SK-N-SH (cell line): ENCODE measurements at regions not wholly inside any gene's neighbourhood (a gene's known extent, or its start where the extent isn't known, plus 50 kb on each side); places are given as distances from the start of the nearest gene placed in this dataset.

Source experiments
- CTCF ChIA-PET: fragments of 300-600, 350-600 bp; formaldehyde crosslinking; extraction: SDS; loops from one replicate; lab custom pipeline; 2021; lab: Yijun Ruan, JAX
- POLR2A ChIA-PET: fragments of 350-600 bp; sonication (Branson Sonifier 250); formaldehyde crosslinking; extraction: SDS; loops from one replicate; lab custom pipeline; 2020; ENCODE audit warnings: antibody characterized with exemption, inconsistent platforms; lab: Yijun Ruan, JAX
- DNase-seq: peaks from one replicate; pipeline ENCODE4 v3.0.0; 2012
- H2AFZ ChIP-seq: fragments of 200-600 bp; sonication (generic); 2 replicates; pipeline ENCODE4 v1.8.1; 2016; ENCODE audit warnings: antibody characterized with exemption, mild to moderate bottlenecking, low read depth
- H3F3A ChIP-seq: fragments of 200-600 bp; sonication (generic); replicated peaks from 2 replicates; pipeline ENCODE3; 2016; ENCODE audit warnings: antibody characterized with exemption, mild to moderate bottlenecking; ENCODE audit not compliant: insufficient read depth
- H3K27ac ChIP-seq, 2 experiments: fragments of 200-500 bp in 1 of 2; fragments of 200-600 bp in 1 of 2; sonication (Bioruptor generic) in 1 of 2; sonication (generic), shearing (Covaris generic) in 1 of 2; 2 replicates each; pipeline versions ENCODE4 v1.5.1 to v1.6.1; 2014 to 2016; ENCODE audit warnings: low read depth in 2 of 2, inconsistent platforms in 1 of 2, low read length in 1 of 2, mild to moderate bottlenecking in 1 of 2, mixed read lengths in 1 of 2
- H3K27me3 ChIP-seq: fragments of 200-600 bp; sonication (generic), shearing (Covaris generic); 2 replicates; pipeline ENCODE4 v1.6.1; 2016; ENCODE audit warnings: mixed run types; ENCODE audit not compliant: insufficient read depth
- H3K36me3 ChIP-seq, 2 experiments: fragments of 200-500 bp in 1 of 2; fragments of 200-600 bp in 1 of 2; sonication (Bioruptor generic) in 1 of 2; sonication (generic) in 1 of 2; replicated peaks in 1 of 2; 2 replicates each; pipeline versions ENCODE3 to v1.5.1; 2014 to 2016; ENCODE audit warnings: low read length in 1 of 2, mild to moderate bottlenecking in 1 of 2; ENCODE audit not compliant: insufficient read depth in 2 of 2, control insufficient read depth in 1 of 2
- H3K4me1 ChIP-seq, 2 experiments: fragments of 200-500 bp in 1 of 2; fragments of 200-600 bp in 1 of 2; sonication (Bioruptor generic) in 1 of 2; sonication (generic), shearing (Covaris generic) in 1 of 2; 2 replicates each; pipeline versions ENCODE4 v1.5.1 to v1.6.1; 2014 to 2016; ENCODE audit warnings: low read depth in 1 of 2, low read length in 1 of 2, mixed run types in 1 of 2; ENCODE audit not compliant: insufficient read depth in 2 of 2, control insufficient read depth in 1 of 2
- H3K4me2 ChIP-seq: fragments of 200-600 bp; sonication (generic), shearing (Covaris generic); 2 replicates; pipeline ENCODE4 v1.6.1; 2017; ENCODE audit warnings: mixed run types
- H3K4me3 ChIP-seq, 2 experiments: fragments of 200-500 bp in 1 of 2; fragments of 200-600 bp in 1 of 2; sonication (Bioruptor generic) in 1 of 2; sonication (generic), shearing (Covaris generic) in 1 of 2; 2 replicates each; pipeline versions ENCODE4 v1.5.1 to v1.8.1; 2014 to 2016; ENCODE audit warnings: low read depth in 2 of 2, inconsistent platforms in 1 of 2, low read length in 1 of 2, mild to moderate bottlenecking in 1 of 2, mixed read lengths in 1 of 2, moderate library complexity in 1 of 2
- H3K79me2 ChIP-seq: fragments of 200-600 bp; sonication (generic); 2 replicates; pipeline ENCODE4 v1.8.1; 2017; ENCODE audit warnings: mild to moderate bottlenecking; ENCODE audit not compliant: insufficient read depth
- H3K9ac ChIP-seq: fragments of 200-600 bp; sonication (generic); 2 replicates; pipeline ENCODE4 v1.6.1; 2017; ENCODE audit warnings: mixed run types
- H3K9me2 ChIP-seq: fragments of 200-600 bp; sonication (generic); 2 replicates; pipeline ENCODE4 v1.6.1; 2017; ENCODE audit warnings: mixed run types
- H3K9me3 ChIP-seq: fragments of 200-600 bp; sonication (generic); 2 replicates; pipeline ENCODE4 v1.6.1; 2017; ENCODE audit warnings: mixed run types, mild to moderate bottlenecking, moderate library complexity
- H4K20me1 ChIP-seq: fragments of 200-600 bp; sonication (generic); 2 replicates; pipeline ENCODE4 v1.6.1; 2017; ENCODE audit warnings: mild to moderate bottlenecking, mixed run types; ENCODE audit not compliant: insufficient read depth
- CTCF ChIP-seq: fragments of 200-600 bp; sonication (generic); IDR thresholded peaks from 2 replicates; pipeline ENCODE4 v1.6.1; 2017; ENCODE audit warnings: antibody characterized with exemption, mild to moderate bottlenecking, moderate library complexity
- ELF1 ChIP-seq: IDR thresholded peaks from 2 replicates; pipeline ENCODE4 v1.4.0; 2012
- EP300 ChIP-seq, 2 experiments: IDR thresholded peaks; 2 replicates each; pipeline versions ENCODE4 v1.4.0 to v1.6.1; 2012; ENCODE audit warnings: borderline replicate concordance in 1 of 2, low read depth in 1 of 2, low read length in 1 of 2
- EZH2phosphoT487 ChIP-seq: fragments of 200-600 bp; sonication (generic); IDR thresholded peaks from 2 replicates; pipeline ENCODE4 v1.6.1; 2017; ENCODE audit warnings: low read depth, mixed run types, mild to moderate bottlenecking, antibody characterized with exemption, moderate library complexity, borderline replicate concordance
- FOSL2 ChIP-seq: IDR thresholded peaks from 2 replicates; pipeline ENCODE4 v1.4.0; 2012; ENCODE audit warnings: low read depth, mild to moderate bottlenecking, moderate library complexity, borderline replicate concordance
- FOXM1 ChIP-seq: IDR thresholded peaks from 2 replicates; pipeline ENCODE4 v1.4.0; 2012; ENCODE audit warnings: low read depth, mild to moderate bottlenecking
- GABPA ChIP-seq: IDR thresholded peaks from 2 replicates; pipeline ENCODE4 v1.4.0; 2012; ENCODE audit warnings: low read depth, mild to moderate bottlenecking
- GATA2 ChIP-seq: sonication (generic); formaldehyde crosslinking; IDR thresholded peaks from 2 replicates; pipeline ENCODE4 v1.5.0; 2020; ENCODE audit warnings: mild to moderate bottlenecking, missing genetic modification reagents
- JUND ChIP-seq: IDR thresholded peaks from 2 replicates; pipeline ENCODE4 v1.4.0; 2012
- MEF2A ChIP-seq: IDR thresholded peaks from 2 replicates; pipeline ENCODE4 v1.4.0; 2012; ENCODE audit warnings: low read depth, borderline replicate concordance
- NFIC ChIP-seq: IDR thresholded peaks from 2 replicates; pipeline ENCODE4 v1.4.0; 2012; ENCODE audit warnings: borderline replicate concordance
- NRF1 ChIP-seq: IDR thresholded peaks from 2 replicates; pipeline ENCODE4 v1.6.1; 2012; ENCODE audit warnings: low read depth, mild to moderate bottlenecking, low read length
- POLR2AphosphoS5 ChIP-seq: IDR thresholded peaks from 2 replicates; pipeline ENCODE4 v1.6.1; 2012; ENCODE audit warnings: low read depth, low read length
- RAD21 ChIP-seq: IDR thresholded peaks from 2 replicates; pipeline ENCODE4 v1.6.1; 2012; ENCODE audit warnings: mild to moderate bottlenecking, low read length
- RXRA ChIP-seq: IDR thresholded peaks from 2 replicates; pipeline ENCODE4 v1.4.0; 2012; ENCODE audit warnings: low read depth, mild to moderate bottlenecking, borderline replicate concordance
- SIN3A ChIP-seq: IDR thresholded peaks from 2 replicates; pipeline ENCODE4 v1.6.1; 2012; ENCODE audit warnings: low read depth, mild to moderate bottlenecking, low read length, moderate library complexity, borderline replicate concordance
- TCF12 ChIP-seq: IDR thresholded peaks from 2 replicates; pipeline ENCODE4 v1.4.0; 2012
- TEAD4 ChIP-seq: IDR thresholded peaks from 2 replicates; pipeline ENCODE4 v1.4.0; 2012; ENCODE audit warnings: mild to moderate bottlenecking, borderline replicate concordance; ENCODE audit not compliant: insufficient read depth
- USF1 ChIP-seq: IDR thresholded peaks from 2 replicates; pipeline ENCODE4 v1.4.0; 2012; ENCODE audit warnings: low read depth, borderline replicate concordance
- ZBTB33 ChIP-seq: IDR thresholded peaks from 2 replicates; pipeline ENCODE4 v1.4.0; 2012; ENCODE audit warnings: low read depth, borderline replicate concordance
- WGBS: methylation state at CpG from one replicate; pipeline ENCODE4 v1.1.6; 2017; ENCODE audit warnings: low lambda C conversion rate; 5-methylcytosine and 5-hydroxymethylcytosine counted together

DNA sequence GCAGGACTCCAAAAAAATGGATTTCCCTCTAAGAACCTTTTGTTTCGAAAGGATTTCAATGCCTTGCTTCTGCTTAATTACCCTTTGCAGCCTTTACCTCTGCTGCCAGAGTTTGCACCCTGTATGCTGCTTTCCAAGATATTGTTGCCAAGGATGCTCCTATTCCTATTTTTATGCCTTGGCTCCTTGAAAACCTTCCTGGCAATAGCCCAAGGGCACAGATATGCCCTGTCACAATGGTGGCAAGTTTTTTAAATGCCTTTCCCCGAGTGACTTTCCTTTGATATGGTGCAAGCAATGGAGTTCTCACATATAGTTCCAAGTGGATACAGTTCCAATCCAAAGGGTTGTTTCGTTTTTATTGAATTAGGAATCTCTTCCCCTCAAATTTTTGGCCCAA is 1983.0 kb downstream of the MRPL39 start:
- TF ChIP-seq JUND (no peak), EZH2phosphoT487 (no peak), TEAD4 (no peak), NFIC (no peak), GATA2 (CRISPR knock-in tag) (no peak), EP300 (IDR thresholded peaks at IDR 0.05; ENCODE audit: borderline replicate concordance in 1 of 2, low read depth in 1 of 2, low read length in 1 of 2) (no peak), USF1 (no peak), CTCF (no peak), TCF12 (no peak), ZBTB33 (no peak), FOXM1 (no peak), RXRA (no peak), NRF1 (no peak)

DNA sequence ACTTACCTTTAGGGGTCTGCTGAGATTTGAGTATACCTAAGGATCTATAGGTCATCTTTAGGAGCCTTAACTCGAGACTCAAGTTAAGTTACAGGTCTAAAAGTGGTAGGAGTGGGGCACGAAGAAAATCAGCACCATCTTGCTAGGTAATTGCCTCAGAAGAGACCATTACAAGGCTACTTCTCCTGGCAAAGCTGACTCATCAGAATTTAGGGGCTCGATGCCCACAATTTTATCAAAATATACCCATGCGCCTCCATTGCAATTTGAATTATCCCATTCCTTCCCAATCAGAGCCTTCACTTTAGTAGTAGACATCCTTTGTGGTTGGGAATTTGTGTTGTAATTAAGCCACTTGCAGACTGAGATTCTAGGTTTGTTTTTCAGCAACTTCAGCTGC is 1994.3 kb downstream of the MRPL39 start:
- TF ChIP-seq FOXM1 (no peak), MEF2A (no peak), ELF1 (no peak), EP300 (IDR thresholded peaks at IDR 0.05; ENCODE audit: borderline replicate concordance in 1 of 2, low read depth in 1 of 2, low read length in 1 of 2) (no peak), SIN3A (no peak), GABPA (no peak), JUND (no peak), NFIC (no peak), POLR2AphosphoS5 (no peak), EZH2phosphoT487 (no peak), RAD21 (no peak), FOSL2 (no peak), TEAD4 (no peak)
- no peaks in the 10 kb centered on the region for H3K79me2 ChIP-seq
- H3K27me3 ChIP-seq = no peaks in the 10 kb centered on the region
- WGBS = 37% methylated on average over 4 of the region's 4 CpGs
- no peak overlapping the region for H3K9ac ChIP-seq
- no peaks in the 10 kb centered on the region for H4K20me1 ChIP-seq
- H2AFZ ChIP-seq = no peak overlapping the region
- H3K9me3 ChIP-seq = no peaks in the 10 kb centered on the region
- H3K36me3 ChIP-seq = no peaks in the 10 kb centered on the region
- POLR2A ChIA-PET = no interaction called here
- H3F3A ChIP-seq = no peaks in the 10 kb centered on the region
- CTCF ChIA-PET = no interaction called here
- no peak overlapping the region for H3K27ac ChIP-seq
- H3K4me3 ChIP-seq = no peak overlapping the region
- H3K4me2 ChIP-seq = no peak overlapping the region
- no peaks in the 10 kb centered on the region for H3K4me1 ChIP-seq
- no peak for DNase-seq
- H3K9me2 ChIP-seq = no peaks in the 10 kb centered on the region

More for the DNA sequence above, 1983.0 kb downstream of the MRPL39 start:
- Histone ChIP-seq H3K4me3 (no peak overlapping the region), H2AFZ (no peak overlapping the region), H3K4me1 (no peaks in the 10 kb centered on the region), H3K9ac (no peak overlapping the region), H4K20me1 (no peaks in the 10 kb centered on the region), H3K27me3 (no peaks in the 10 kb centered on the region), H3K9me2 (no peaks in the 10 kb centered on the region), H3K36me3 (no peaks in the 10 kb centered on the region), H3K9me3 (no peaks in the 10 kb centered on the region), H3K79me2 (no peaks in the 10 kb centered on the region), H3K27ac (no peak overlapping the region), H3K4me2 (no peak overlapping the region), H3F3A (no peaks in the 10 kb centered on the region)
- no peak for DNase-seq
- 9% methylated on average over 3 of the region's 3 CpGs for WGBS
- POLR2A ChIA-PET = no interaction called here
- CTCF ChIA-PET = no interaction called here
